ENCODE measurements at regions not wholly inside any gene's neighbourhood (a gene's known extent, or its start where the extent isn't known, plus 50 kb on each side); places are given as distances from the start of the nearest gene placed in this dataset.
A peak's percentile ranks its signal among the peaks of the same experiment; 100 is the strongest.

- DNase-seq (ENCODE audit: low read depth) = no peak
Measured at GRCh38 chr16:60060731-60061130, 1326.6 kb upstream of the GOT2 start.

- no peak for DNase-seq (ENCODE audit: low read depth)
Measured at GRCh38 chr16:60059141-60059540, 1325.0 kb upstream of the GOT2 start.

- DNase-seq (ENCODE audit: low read depth) = no peak
Measured at GRCh38 chr16:60041671-60042070, 1307.6 kb upstream of the GOT2 start.

- DNase-seq (ENCODE audit: low read depth) = no peak
Measured at GRCh38 chr16:60031740-60032139, 1297.6 kb upstream of the GOT2 start.

GRCh38 chr16:60027351-60027750, 1293.2 kb upstream of the GOT2 start:
- no peak for DNase-seq (ENCODE audit: low read depth)

- DNase-seq (ENCODE audit: low read depth) = no peak
Measured at GRCh38 chr16:60013076-60013475, 1279.0 kb upstream of the GOT2 start.

- no peak for DNase-seq (ENCODE audit: low read depth)
Measured at GRCh38 chr16:60001523-60001922, 1267.4 kb upstream of the GOT2 start.

GRCh38 chr16:59997706-59998105, 1263.6 kb upstream of the GOT2 start:
- no peak for DNase-seq (ENCODE audit: low read depth)

- peak; percentile 58 for DNase-seq (ENCODE audit: low read depth)
Measured at GRCh38 chr16:59993101-59993500, 1259.0 kb upstream of the GOT2 start.

- DNase-seq (ENCODE audit: low read depth) = no peak
Measured at GRCh38 chr16:59991171-59991570, 1257.1 kb upstream of the GOT2 start.

GRCh38 chr16:59988591-59988990, 1254.5 kb upstream of the GOT2 start:
- DNase-seq (ENCODE audit: low read depth) = no peak

GRCh38 chr16:59975953-59976352, 1241.8 kb upstream of the GOT2 start:
- no peak for DNase-seq (ENCODE audit: low read depth)

- DNase-seq (ENCODE audit: low read depth) = peak; percentile 67
Measured at GRCh38 chr16:59973966-59974365, 1239.8 kb upstream of the GOT2 start.

- DNase-seq (ENCODE audit: low read depth) = peak; percentile 65
Measured at GRCh38 chr16:59971264-59971663, 1237.1 kb upstream of the GOT2 start.

GRCh38 chr16:59964232-59964924, 1230.3 kb upstream of the GOT2 start:
- DNase-seq (ENCODE audit: low read depth) = peak; percentile 24

- no peak for DNase-seq (ENCODE audit: low read depth)
Measured at GRCh38 chr16:59959311-59959710, 1225.2 kb upstream of the GOT2 start.

GRCh38 chr16:59950431-59950830, 1216.3 kb upstream of the GOT2 start:
- no peak for DNase-seq (ENCODE audit: low read depth)

- DNase-seq (ENCODE audit: low read depth) = peak; percentile 20
Measured at GRCh38 chr16:59944041-59944440, 1209.9 kb upstream of the GOT2 start.

- no peak for DNase-seq (ENCODE audit: low read depth)
Measured at GRCh38 chr16:59941594-59941993, 1207.5 kb upstream of the GOT2 start.

- DNase-seq (ENCODE audit: low read depth) = no peak
Measured at GRCh38 chr16:59920054-59920453, 1185.9 kb upstream of the GOT2 start.

- no peak for DNase-seq (ENCODE audit: low read depth)
Measured at GRCh38 chr16:59913666-59914065, 1179.5 kb upstream of the GOT2 start.

GRCh38 chr16:59909262-59909661, 1175.1 kb upstream of the GOT2 start:
- DNase-seq (ENCODE audit: low read depth) = no peak

- DNase-seq (ENCODE audit: low read depth) = peak; percentile 6
Measured at GRCh38 chr16:59907611-59908010, 1173.5 kb upstream of the GOT2 start.

- DNase-seq (ENCODE audit: low read depth) = peak; percentile 60
Measured at GRCh38 chr16:59905606-59906005, 1171.5 kb upstream of the GOT2 start.

All from HT1080 (cell line).